CD4-positive, alpha-beta T cell treated with Interleukin-17A for 1 hour (primary cell): ENCODE measurements at regions not wholly inside any gene's neighbourhood (a gene's known extent, or its start where the extent isn't known, plus 50 kb on each side); places are given as distances from the start of the nearest gene placed in this dataset.

ENCODE experiments used
- DNase-seq: peaks from one replicate; pipeline ENCODE4 v3.0.0-alpha.2; 2020

DNA sequence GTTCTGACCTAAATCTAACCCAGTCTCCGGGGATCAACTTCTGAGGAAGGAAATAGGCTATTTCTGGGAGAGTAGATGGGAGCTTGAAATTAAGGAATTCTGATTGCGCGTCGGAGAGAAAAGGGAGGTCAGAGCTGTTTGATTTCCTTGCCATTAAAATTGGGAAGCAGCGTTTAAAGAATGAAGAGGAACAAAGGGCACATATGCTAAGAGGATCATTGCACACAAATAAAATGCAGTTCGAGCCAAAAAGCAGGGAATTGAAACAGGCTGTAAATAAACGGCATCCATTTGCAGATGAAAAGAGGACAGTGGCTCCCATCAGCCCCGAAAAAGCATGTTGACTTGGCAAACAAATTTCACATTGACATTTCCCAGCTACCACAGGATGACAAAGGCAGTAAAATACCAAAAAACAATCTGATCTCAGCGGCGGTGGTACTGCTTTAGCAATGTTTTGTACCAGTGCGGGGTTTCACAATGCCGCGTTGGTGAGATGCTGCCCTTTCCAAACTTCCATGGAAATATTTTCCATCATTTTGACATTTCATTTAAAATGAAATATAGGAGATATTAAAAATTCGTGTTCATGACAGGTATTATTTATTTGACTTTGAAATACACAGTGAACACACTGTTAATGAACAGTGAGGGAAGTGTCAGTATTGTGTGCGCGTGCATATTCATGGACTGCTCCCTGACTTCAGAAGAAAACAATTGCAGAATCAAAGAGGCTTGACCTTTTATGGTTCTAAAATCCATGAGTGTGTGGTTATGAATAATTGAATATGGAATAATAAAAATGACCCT is 108.8 kb downstream of the SQOR start:
- DNase-seq: no peak

DNA sequence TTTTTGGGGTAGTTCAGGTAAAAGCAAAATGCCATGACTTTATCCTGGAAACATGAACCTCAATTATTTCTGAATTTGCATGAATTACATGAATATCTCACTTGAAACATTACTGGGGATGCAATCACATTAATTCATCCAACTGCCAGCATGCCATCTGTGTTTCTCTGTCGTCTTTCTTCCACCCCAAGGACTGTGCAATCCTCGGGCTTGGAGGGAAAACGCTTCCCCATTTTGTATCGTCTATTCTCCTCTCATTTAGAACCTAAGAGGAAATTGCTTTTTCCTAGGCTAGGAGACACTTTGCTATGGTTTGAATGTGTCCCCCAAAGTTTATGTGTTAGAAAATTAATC is 109.4 kb downstream of the SQOR start:
- no peak for DNase-seq

DNA sequence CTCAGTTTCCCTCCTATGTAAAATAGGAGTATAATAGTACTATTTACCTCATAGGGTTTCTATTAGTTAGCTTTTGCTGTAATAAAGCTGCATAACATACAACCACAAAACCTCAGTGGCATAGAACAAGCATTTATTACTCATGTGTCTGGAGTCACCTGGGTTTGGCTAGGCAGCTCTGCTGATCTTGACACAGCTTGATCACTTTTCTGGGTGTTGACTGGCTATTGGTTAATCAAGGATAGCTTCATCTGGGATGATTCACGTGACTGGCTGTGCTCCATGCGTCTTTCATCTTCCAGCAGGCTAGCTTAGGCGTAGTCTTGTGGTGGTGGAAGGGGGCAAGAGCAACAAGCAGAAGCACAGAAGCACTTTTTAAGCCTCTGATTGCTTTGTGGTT is 112.6 kb downstream of the SQOR start:
- DNase-seq: no peak

DNA sequence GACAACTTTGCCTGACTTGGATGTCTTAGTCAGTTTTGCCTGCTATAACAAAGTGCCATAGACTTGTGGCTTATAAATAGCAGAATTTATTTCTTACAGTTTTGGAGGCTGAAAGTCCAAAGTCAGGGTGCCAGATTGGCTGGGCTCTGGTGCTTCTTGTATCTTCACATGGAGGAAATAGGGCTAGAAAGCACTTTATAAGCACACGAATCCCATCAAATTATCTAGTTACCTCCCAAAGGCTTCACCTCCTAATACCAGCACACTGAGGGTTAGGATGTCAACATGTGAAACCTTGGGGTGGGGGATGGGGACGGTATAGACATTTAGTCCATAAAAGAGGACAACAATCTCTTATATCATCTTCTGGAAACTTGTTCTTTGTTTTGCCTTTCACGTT is 116.8 kb downstream of the SQOR start:
- no peak for DNase-seq

DNA sequence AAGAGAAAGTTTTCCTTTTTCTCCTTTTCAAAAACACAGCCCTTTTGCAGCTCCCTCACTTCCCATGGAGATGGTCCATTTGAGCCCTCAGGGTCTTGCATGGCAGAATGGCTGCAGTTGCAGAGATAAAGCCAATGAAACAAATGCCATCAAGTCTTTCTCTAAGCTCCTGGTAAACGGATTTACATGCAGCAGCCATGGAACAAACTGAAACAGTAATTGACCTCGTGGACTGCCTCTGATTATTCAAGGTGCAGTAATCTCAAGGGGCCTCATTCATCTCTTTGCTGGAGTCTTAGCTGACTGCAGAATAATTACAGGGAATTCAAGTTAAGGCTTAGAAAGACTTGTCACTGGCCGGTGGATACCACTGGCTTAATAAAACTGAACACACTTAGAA is 125.1 kb downstream of the SQOR start:
- DNase-seq: no peak

DNA sequence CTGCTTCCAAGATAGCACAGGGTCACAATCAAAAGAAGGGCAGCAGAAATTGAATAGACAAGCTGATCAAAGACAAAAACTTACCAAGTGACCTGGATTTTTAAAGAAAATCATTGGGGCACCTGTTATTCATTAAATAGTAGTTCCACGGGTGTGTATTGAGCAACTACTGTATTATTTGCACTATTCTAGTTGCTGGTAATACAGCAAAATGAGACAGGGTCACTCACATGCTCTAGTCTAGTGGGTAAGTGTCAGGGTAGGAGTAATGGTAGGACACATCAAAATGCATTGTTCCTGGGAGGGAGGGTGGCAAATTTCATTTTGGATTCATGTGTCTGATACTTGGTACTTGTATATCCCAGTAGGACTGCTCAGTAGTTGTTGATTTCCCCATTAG is 127.9 kb downstream of the SQOR start:
- no peak for DNase-seq

DNA sequence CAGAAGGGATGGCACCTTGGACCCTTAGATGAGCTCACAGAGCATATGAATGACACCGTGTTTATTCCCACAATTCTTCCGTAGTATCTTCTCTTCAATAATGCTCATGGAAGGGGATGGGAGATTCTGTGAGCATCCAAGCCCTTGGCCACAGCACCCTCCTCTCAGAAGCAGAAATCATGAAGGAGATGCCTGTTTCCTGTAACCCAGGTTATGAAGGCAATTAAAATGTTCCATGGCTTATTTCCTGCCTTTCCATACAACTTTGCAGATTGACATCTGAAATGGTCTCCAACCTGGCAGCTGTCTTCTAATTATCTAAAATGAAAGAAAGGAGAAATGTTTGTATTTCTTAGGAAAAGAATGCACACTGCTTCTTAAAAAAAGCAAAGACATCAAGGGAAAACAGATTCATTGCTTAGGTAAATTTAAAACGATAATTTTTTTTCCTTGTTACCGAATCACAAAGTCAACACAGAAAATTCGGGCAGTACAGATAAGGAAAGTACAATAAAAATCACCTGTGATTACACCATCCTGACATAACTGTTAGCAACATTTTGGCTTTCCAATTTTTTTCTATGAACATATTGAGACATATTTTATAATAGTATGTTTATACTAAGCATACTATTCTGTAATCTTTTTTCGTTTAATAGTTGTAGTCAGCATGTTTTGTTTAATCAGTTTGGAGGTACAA is 128.5 kb downstream of the SQOR start:
- DNase-seq: no peak

DNA sequence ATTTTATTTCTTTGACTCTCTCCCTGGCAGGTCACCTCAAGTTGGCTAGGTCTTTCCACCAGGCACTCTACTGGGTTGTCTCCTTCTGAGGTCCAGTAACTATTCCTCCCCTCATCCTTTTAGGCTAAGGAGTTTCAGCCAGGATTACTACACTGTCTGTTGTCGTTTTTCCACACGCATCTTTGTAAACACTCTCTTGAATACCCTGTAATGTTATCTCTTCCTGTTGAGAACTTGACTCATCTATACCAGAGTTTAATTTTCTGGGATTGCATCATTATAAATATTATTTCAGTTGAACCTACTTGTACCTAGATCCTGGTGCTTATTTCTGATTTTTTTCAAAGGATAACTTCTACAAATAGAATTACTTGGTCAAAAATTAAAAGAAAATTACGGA is 138.3 kb downstream of the SQOR start:
- no peak for DNase-seq

DNA sequence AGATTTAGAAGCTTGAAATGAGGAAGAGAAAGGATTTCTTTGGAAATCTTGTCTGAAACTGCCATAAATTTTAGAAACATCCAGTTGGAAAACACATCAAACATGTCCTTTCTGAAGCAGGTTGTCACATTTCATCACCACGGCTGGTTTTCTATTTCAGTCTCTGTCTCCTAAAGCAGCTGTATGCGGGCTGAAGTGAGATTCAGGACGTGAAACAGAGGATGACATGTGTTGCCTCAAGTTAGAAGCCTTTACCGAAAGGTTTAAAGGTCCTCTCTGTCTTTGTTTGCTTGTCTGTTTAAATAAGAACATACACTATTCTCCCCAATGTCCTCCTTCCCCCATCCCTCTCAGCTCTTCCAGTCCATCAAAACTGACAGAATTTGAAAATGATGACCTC is 141.9 kb downstream of the SQOR start:
- no peak for DNase-seq

DNA sequence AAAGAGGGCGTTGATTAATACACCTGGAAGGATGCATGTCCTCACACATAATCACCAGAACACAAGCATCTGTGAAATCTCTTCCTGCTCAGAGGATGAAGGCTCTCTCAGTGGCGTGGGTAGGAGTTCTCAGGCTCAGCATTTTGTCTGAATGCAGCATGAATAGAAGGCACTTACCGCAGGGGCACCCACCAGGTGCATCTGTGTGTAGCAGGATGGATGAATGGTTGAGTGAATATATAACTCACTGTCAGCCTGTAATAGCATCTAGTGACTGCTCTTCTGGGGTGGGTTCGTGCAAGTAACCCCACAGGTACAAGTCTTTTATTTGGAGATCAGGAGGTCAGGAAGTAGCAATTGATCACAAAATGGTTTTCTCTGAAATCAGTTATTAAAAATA is 143.0 kb downstream of the SQOR start:
- DNase-seq: no peak

DNA sequence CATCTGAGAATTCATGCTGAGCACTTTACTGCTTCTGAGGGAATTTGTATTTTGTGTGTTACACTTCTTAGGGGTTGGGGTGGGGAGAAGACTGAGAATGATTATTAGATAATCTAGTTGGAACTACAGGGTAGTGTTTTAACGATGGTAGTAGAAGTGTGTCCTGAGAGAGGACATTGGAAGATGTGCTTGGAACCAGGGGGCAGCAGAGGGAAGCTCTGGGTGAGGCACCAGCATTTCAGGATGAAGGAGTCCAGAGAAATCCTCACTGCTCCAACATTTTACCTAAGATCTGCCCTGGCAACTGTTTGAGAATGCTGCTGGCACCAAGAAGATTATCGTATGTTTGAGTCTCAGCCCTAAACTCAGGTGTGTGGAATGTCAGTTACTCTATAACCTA is 145.5 kb downstream of the SQOR start:
- DNase-seq: no peak

DNA sequence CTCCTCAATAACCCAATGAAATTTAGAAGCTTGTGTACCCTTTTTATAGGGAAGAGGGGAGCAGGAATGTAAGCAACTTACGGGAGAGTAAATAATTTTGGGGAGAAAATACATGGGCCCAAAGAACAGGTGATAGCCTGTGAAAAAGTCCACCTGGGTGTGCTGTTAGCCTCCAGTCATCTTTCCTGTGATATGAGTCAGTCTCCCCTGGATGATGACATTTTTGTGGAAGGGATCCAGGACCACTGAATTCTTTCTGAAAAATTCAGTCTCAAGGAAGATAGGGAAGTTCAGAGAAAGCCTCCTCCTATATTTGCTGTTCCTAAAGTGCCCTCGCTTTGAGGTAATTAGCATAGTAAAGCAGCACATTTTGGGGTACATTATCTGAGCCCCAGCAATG is 149.8 kb downstream of the SQOR start:
- no peak for DNase-seq

DNA sequence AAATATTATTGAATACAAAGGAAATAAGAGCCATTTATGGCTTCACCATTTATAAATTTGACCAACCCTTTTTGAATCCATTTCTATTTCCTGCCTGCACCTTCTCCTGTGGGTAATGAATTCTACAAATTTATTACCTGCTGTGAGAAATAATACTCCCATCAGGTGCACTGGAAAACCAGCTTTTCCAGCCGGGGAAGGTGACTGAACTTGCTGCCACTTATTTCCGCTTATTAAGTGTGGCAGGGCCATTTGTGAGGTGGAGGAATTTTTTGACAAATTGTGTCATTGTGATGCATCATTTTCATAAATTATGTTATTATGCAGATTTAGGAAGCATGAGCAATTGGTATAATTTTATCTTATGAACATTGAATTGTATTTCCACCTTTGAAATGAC is 151.1 kb downstream of the SQOR start:
- DNase-seq: no peak

DNA sequence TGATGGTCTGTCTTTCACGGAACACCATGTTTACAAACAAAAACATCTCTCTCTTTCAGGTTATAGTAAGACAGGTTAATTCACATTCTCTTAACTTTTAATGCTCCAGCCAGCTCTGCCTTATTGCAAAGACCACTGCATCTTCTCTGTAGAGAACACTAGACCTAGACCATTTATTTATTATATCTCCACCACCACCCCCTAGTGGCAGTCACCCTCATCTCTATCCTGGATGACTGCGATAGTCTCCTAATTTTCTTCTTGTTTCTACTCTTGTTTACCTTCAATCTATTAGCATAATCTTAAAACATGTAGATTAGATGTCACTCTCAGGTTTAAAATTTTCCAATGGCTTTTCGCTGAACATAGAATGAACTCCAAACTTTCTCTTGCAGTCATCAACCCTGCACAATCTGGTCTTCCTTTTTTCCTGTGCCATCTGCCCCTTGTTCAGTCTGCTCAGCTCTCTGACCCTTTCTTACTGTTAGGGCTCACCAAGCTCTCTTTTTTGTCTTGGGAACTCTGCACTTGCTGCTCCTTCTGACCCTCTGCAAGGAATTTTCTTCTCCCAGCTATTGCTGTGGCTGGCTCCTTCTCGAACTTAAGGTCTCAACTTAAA is 155.6 kb downstream of the SQOR start:
- peak; percentile 7 for DNase-seq

DNA sequence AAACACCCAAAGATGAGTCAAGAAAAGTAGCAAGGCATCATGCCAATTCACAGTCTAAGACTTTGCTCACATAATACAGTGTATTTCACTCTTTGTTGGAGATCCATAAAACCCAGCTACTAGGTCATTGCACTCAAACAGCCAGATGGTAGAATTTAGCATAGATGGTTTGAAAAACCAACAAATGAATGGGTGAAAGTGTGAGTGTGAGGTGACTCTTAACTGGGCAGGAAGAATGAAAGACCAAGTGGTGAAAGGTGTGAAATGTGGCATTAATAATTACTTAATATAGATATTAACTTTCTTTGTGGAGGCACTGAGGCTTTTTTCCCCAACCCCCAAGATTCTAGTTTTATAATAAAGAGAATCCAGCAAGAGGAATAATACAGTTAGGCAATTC is 159.5 kb downstream of the SQOR start:
- DNase-seq: no peak

DNA sequence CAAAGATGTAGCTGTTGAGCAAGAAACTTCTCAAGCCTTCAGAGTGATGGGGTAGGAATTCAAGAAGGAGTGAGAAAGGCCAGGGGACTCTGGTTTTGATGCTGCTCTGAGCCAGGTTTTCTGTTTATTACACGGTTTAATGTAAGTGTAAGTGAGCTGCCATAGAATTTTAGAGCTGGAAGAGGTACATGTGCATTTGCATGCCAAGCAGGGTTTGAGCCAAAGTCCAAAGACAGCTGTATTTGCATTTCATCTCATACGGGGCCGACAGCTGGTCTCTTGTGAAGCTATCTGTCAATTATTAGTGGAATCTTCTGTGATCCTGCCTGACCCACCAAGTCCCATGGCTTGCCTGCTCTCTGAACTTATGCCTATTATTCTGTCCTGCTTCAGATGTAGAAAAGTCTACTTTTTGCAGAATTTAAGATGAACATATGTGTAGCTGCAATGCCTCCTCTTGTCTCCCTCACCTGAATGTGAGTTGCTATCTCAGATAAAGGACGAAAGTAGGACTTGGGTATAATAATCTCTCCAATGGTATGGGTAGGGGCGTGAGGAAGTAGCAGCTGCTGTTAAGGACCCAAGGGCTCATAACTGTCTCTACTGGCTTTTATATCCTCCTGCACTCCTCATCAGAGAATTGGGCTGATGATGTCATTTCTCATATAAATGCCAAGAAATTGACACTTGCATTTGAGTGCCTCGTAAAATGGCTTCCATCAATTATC is 160.0 kb downstream of the SQOR start:
- no peak for DNase-seq

DNA sequence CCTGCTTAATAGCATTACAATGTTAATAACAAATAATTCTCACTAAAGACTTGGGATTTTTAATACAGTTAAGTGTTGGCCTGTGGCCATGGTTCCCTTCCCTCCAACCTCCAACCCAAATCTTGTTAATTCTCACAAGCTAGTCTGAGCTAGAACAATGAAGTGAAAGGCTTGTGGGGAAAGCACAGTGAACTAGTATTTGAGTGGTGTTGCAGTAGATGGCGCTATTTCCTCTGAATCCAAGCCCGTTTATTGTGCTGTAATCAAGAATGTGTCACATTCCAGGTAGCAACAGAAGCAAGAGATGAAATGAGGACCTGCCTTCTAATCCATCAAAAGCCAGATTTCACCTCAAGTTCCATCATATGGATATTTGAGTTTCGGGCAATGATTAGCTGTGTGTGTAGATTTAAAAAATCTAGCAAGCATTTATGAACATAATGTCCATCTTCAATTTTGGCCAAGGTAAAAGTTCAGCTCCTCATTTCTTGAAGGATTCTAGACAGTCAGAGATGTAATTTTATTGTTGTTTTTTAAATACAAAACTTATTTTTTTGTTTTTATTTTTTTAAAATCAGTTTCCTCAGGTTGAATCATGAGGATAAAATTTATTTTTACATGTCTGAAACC is 160.7 kb downstream of the SQOR start:
- DNase-seq: no peak

DNA sequence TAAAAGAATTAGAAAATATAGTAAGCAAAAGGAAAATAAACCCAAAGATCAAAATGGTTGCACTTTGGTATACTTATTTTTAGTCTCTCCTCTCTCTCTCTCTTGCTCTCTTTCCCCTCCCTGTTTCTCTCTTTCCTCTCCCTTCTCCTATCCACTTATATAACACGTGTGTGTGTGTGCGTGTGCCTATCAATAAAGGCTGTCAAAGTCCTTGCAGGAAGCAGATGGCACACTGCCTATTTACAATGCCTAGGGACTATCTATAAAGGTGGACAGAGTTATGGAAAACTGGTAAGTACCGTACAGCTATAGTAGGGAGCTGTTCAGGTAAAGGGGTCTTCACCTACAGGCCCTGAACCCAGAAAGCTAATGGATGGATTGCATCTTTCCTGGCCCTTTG is 161.6 kb downstream of the SQOR start:
- no peak for DNase-seq

DNA sequence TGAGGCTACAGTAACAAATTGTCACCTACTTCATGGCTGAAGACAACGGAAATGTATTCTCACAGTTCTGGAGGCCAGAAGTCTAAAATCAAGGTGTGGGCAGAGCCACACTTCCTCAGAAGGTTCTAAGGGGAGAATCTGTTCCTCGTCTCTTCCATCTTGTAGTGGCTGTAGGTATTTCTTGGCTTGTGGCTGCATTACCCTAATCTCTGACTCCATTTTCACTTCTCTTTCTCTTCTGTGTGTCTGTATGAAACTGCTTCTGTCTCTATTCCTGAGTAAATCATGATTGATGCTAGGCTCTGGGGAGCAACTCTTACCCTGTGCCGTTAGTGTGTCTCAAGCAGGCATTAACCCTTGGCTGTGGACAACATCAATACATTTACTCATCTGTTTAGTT is 164.7 kb downstream of the SQOR start:
- DNase-seq: no peak

DNA sequence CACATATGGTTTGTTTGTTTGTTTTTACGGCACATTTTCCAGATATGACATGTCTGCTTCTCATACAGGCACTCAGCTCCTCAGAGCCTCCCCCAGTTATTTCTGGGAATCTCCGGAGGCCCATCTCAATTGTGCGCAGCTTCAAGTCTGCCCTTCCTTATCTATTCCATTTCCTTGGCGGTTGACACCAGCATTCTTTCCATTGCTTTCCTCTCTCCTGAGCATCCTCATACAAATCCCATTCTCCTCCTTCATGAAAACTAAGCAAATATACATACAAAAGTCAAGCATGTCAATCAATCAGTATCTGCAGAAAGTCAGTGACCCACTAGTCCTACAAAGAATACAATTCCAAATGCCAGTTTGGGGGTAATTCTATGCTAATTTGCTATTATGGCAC is 166.7 kb downstream of the SQOR start:
- DNase-seq: no peak

DNA sequence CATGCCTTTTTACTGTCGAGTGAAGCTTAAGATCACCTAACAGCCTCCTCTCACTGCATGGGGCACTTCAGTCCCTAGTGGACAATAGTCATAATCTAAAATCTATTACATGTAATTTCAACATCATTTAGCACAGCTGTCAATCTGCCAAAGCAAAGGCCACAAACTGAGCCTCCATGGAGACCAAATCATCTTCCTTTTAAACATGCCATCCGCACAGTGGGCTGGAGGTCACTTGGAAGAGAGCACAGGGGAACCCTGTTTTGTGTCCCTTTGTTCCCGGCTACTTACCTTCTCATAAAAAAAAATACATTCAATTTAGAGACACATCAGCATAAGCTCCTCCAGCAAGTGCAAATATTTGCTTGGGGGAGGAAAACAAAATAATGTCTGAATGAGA is 167.3 kb downstream of the SQOR start:
- DNase-seq: no peak

DNA sequence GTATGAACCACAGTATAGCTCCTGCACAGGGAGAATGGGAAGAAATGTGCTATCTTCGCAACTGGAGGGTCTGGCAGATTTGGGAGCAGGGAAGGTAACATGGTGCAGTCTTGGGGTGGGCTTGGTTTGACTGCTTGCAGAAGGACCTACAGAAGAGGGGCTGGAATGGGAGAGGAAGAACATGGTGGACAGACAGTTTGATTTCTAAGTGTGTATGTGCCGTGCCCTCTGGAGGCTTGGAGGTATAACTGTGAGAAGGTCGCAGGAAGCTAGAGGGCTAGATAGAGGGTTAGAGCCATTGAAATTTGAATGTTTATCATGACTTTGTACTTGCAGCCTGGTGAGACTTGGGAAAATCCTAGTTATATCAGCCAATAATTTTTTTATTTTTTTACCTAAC is 169.2 kb downstream of the SQOR start:
- no peak for DNase-seq

DNA sequence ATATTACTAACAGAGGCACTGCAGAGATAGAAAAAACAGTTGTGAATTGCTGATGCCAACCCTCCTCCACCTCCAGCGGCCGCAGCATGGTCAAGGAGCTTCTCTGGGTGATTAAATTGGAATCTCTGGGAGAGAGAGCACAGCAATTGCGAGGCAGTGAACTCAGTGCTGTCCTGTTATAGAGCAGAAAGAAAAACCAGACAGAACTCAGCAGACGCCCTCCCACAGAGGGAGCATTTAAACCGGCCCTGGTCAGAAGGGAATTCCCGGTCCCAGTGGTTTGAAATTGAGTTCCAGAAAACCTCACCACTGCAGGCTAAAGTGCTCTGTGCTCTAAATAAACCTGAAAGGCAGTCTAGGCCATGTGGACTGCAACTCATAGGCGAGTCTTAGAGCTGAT is 175.4 kb downstream of the SQOR start:
- DNase-seq: no peak
